IPS-NIHi7 (cell line): ENCODE measurements at regions not wholly inside any gene's neighbourhood (a gene's known extent, or its start where the extent isn't known, plus 50 kb on each side); places are given as distances from the start of the nearest gene placed in this dataset.
"Not testable (repeated sequence)": the region's sequence is repeated elsewhere in the genome, so short reads cannot be mapped to it uniquely, and the experiment has no call there.

Source experiments
- DNase-seq: peaks from one replicate; pipeline ENCODE4 v3.0.0; 2012; ENCODE audit warnings: mixed read lengths; ENCODE audit errors: extremely low spot score

DNA sequence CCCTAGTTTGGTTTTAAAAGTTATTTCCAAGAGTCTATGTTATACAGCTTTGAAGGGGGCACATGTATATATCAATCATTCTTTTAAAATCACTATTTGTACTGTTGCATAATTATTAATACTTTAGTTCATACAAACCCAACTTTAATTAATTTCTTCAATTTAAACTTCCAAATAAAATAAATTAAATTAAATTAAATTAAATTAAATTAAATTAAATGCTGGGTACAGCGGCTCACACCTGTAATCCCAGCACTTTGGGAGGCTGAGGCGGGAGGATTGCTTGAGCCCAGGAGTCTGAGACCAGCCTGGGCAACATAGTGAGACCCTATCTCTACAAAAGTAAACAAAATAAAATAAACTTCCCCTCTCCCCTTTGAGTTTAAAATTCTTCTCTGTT, 98.9 kb upstream of the MYO10 start:
- not testable (repeated sequence) for DNase-seq

DNA sequence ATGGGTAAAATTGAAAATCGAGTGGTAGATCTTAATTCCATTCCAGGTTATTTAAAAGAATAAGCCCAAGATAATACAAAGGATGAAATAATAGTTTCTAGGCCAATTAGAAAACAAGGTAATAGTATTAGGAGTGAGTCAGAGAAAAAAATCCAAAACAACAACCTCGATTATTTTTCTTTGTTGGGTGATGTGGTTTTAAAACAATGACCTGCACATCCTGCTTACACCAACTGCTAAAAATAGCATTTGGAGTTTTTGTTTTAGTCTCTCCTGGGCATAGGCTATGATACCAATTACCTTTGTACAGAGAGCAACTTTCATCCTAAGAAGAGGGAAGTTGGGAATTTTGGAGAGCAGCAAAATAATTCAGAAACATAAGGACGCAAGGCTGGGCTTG, 101.7 kb upstream of the MYO10 start:
- DNase-seq: no peak

DNA sequence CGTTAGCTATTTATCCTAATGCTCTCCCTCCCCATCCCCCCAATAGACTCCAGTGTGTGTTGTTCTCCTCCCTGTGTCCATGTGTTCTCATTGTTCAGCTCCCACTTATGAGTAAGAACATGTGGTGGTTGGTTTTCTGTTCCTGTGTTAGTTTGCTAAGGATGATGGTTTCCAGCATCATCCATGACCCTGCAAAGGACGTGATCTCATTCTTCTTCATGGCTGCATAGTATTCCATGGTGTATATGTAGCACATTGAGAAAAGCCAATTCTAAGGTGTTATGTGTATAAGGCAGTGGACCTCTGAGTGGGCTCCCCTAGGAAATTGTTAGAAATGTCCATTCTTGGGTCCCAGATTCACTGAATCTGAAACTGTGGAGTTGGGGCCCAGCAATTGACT, 103.1 kb upstream of the MYO10 start:
- no peak for DNase-seq

DNA sequence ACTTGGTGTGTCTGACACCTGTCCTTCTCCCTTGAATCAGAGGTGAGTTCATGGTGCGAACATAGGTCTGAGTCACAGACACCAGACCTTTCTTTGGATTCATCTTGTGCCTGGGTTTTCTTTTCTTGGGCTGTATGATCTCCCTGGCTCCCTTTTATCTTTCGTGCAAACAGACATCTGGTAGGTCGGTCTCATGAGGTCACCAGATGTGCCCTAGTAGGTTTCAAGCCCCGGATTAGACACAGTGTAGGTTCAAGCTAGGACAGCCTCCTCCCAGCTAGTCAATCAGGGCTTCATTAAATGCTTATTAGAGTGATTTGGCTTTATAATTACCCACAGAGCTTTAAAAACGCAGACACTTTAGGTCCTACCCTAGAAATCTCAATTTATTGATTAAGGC, 106.0 kb upstream of the MYO10 start:
- no peak for DNase-seq

DNA sequence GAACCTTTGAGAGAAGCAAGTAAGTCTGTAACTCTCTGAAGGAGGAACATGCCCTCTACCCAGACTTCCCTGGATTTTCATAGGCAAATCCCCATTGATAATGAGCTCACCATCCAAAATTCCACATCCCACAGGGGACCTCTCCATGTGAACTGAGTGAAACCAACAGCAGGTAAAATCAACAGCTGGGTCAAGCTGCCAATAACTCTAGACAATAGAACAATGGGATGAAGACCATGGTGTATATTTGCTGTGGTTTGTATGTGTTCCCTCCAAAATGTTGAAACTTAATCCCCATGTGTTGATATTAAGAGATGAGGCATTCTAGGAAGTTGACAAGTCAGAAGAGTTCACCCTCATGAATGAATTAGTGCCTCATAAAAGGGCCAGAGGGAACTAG, 110.2 kb upstream of the MYO10 start:
- no peak for DNase-seq

DNA sequence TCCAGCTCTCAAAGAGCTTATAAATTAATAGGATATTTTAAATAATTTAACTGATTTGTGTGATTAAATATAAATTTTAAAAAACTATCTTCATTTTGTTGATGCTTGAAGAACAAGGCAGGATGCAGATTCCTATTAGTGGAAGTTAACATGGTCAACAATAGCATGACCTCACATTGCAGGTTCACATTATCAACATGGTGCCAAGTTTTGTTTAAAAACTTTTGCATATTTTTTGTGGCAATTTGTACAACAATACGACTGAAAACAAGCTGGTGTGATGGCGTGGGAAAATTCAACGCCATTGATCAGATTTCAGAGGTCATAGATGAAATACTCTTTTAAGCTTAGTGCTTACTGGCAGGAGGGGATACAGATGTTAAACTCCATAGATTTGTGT, 114.1 kb upstream of the MYO10 start:
- no peak for DNase-seq

DNA sequence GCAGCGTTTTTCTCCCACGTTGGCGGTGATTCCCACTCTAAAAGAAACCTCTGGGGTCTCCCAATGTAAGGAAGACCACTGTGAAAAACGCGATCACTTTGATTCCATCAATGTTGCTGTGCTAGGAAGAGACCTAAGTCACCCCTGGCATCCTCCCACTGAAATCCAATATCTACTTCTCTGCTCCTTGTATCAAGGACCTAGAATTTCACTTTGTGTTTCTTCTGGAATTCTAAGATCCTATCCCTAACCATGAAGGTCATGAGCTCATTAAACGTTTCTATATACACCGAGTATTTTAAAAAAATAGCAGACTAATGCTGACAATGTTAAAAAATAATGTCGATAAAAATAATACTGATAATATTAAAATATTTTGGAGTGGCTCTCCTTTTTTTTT, 118.8 kb upstream of the MYO10 start:
- no peak for DNase-seq

DNA sequence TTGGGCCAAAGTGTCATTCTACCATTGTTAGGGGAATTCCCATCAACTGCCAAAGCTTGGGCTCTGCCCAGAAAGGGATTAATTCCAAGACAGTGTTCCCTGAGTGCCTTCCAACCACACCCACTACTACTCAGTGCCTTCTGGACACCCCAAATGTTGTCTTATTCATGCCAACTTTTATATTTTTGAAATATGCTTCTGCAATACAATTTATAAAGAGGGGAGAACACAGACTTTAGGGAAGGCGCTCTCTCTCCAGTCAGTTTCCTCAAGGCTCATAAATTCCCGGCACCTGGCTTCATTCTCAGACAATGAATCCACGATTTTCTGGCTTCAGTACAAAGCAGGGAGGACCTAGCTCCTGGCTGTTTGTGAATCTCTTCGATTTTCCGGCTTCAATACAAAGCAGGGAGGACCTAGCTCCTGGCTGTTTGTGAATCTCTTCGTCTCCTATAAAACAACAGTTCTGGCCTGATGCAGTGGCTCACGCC, 120.1 kb upstream of the MYO10 start:
- DNase-seq: no peak

DNA sequence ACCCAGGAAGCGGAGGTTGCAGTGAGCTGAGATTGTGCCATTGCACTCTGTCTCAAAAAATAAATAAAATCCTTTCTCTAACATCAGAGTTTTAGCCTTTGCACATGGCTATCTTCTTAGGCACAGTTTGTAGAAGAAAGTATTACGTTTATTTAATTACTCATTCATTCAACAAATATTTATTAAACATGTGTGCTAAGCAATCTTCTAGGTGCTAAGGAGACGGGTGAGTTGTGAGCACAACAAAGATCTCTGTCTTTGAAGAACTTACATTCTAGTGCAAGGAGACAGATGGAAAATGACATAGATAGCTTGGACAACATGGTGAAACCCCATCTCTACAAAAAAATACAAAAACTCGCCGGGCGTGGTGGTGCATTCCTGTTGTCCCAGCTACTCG, 122.3 kb upstream of the MYO10 start:
- DNase-seq: no peak

DNA sequence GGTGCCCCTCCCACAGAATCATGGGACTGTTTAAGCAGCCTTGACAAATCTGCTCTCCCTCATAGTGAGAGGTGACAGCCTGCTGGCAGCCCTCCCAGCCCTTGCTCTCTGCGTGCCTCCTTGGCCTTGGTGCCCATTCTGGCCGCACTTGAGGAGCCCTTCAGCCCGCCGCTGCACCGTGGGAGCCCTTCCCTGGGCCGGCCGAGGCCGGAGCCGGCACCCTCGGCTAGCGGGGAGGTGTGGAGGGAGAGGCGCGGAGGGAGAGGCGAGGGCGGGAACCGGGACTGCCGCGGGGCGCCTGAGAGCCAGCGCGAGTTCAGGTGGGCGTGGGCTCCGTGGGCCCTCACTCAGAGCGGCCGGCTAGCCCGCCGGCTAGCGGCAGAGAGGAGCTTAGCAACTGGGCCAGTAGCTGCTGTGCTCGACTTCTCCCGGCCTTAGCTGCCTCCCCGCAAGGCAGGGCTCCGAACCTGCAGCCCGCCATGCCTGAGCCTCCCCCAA, 125.9 kb upstream of the MYO10 start:
- no peak for DNase-seq

DNA sequence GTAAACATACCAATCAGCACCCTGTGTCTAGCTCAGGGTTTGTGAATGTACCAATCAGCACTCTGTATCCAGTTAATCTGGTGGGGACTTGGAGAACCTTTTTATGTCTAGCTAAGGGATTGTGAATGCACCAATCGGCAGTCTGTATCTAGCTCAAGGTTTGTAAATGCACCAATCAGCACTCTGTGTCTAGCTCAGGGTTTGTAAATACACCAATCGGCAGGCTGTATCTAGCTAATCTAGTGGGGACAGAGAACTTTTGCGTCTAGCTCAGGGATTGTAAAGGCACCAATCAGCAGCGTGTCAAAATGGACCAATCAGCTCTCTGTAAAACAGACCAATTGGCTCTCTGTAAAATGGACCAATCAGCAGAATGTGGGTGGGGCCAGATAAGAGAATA, 126.7 kb upstream of the MYO10 start:
- not testable (repeated sequence) for DNase-seq

DNA sequence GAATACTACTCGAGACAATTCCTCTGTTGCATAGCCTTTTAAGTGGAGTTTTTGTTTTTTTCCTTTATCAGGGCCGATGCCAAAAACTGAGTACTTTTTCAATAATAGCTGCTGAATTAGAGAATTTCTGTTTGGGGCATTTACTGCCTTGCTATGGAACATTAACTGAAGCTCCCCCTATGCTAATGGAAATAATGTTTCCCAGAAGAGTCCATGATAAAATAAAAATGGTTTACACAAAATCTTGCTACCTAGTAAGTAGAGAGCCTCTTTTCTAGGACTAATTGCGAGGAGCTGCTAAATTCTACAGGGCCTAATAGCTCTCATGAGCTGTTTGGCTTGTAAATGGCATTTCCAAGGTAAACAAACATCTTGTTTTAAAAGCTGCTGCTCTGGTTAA, 128.2 kb upstream of the MYO10 start:
- no peak for DNase-seq

DNA sequence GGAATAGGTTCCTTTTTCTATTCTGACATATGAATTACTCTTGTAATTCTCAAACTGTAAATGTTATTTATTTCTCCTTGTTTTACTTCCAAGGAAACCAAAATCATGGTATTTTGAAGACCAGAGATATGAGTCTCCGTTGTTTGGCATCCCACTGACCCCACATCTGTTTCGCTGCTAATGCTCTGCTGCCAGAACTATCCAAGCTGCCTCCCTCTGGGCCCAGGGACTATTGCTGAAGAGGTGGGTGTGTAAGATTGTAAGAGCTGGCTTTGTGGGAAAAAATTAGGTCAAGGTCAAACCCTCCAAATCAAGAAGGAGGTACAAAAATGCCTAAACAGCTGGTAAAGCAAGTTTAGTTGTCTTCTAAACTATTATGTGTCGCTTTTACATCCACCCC, 129.4 kb upstream of the MYO10 start:
- no peak for DNase-seq

DNA sequence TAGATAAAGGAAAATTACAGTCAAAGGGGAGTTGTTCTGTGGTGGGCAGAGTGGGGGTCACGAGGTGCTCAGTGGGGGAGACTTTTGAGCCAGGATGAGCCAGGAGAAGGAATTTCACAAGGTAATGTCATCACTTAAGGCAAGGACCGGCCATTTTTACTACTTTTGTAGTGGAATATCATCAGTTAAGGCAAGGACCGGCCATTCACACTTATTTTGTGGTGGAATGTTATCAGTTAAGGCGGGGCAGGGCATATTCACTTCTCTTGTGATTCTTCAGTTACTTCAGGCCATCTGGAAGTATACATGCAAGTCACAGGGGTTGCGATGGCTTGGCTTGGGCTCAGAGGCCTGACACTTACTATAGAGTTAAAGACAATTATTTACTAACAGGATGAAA, 129.9 kb upstream of the MYO10 start:
- not testable (repeated sequence) for DNase-seq

DNA sequence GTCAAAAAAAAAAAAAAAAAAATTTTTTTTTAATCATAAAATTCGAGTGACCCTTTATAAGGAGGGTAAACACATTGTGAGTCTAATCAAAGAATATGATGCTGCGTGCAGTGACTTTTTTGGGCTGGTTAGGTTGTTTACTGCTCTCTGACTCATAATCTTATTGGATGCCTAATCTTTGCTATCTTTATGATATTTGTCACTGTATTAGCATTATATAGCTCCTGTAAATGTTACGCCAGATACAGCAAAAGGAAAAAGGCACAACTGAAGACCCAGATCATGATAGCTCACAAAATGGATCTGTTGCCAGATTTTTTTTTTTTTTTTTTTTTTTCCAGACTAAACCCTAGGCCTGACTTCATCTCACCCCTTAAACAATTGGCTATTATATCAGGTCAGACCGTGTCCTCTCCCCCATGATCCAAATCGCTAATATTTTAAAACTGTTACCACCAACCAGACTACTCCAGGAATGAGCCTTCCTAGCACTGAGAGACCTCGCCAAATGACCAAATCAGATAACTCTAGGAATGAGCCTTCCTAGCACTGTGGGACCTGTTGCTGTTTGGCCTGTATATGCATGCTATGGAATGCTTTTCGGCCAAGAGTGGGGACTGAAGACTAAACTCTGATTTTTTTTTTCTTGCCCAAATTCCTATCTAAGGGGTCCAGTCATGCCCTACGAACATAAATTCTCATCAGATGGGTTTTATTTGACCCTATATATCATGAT, 131.7 kb upstream of the MYO10 start:
- no peak for DNase-seq

DNA sequence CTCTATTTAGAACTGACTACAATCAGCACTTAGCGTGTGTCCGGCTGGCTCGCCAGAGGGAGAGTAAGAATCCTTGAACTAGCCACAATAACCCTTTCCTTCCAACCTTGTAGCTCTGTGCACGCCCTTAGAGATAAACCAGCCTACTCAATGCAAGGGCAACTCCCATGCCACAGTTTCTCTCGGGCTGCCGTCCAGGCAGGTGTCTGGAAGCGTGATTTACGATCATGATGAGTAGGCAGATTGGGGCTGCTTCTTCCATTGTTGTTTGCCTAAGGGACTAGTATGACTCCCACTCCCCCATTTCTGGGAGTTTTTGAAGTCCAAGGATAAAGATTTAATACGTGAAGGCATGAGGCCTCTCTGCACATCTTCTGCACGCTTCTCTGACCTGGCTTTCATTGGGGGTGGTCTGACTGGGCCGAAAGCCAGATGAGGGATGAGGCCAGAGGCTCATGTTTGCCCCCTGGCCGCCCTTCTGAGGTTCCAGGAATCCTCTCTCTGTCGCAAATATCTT, 134.0 kb upstream of the MYO10 start:
- DNase-seq: no peak

DNA sequence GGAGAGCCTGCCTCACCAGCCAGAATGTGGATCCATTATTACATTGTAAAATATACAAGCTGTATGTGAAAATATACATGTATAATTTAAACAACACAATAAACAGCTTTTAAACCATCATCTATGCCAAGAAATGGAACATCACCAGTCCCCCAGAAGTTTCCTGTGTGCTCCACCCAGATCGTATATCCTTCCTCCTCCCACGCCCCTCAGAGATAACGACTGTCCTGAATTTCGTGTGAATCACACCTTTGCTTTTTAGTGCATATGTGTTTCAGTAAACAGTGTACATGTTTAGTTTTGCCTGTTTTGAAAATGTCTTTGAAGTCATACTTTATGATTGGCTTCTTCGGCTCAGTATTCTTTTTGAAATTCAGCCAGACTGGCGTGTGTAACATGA, 134.6 kb upstream of the MYO10 start:
- DNase-seq: no peak

DNA sequence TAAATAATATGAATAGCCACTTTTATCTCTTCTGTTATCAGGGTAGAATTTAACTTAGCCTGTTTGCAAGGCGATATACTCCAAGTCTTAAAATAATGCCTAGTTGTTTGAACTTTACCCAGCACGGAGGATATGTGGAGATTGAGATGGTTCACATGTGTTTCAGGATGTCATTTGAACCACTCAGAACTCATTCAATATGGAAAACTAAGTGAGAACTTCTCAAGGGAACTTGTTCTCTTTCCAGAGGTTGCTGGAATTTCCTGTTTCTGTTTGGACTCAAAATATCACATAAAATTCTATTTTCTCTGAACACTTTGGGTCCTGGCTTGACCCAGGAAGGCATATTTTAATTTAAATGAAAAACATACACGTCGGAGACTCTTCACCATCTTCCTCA, 139.1 kb upstream of the MYO10 start:
- no peak for DNase-seq

DNA sequence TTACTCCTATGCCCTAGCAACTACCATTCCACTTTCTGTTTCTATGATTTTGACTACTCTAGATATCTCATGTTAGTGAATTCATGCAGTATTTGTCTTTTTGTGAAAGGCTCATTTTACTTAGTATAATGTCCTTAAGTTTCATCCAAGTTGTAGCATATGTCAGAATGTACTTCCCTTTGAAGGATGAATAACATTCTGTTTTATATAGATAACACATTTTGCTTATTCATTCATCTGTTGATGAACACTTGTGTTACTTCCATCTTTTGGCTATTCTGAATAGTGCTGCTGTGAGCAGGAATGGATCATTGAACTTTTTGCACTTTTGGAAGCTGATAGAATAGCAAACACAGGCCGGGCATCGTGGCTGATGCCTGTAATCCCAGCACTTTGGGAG, 140.2 kb upstream of the MYO10 start:
- no peak for DNase-seq

DNA sequence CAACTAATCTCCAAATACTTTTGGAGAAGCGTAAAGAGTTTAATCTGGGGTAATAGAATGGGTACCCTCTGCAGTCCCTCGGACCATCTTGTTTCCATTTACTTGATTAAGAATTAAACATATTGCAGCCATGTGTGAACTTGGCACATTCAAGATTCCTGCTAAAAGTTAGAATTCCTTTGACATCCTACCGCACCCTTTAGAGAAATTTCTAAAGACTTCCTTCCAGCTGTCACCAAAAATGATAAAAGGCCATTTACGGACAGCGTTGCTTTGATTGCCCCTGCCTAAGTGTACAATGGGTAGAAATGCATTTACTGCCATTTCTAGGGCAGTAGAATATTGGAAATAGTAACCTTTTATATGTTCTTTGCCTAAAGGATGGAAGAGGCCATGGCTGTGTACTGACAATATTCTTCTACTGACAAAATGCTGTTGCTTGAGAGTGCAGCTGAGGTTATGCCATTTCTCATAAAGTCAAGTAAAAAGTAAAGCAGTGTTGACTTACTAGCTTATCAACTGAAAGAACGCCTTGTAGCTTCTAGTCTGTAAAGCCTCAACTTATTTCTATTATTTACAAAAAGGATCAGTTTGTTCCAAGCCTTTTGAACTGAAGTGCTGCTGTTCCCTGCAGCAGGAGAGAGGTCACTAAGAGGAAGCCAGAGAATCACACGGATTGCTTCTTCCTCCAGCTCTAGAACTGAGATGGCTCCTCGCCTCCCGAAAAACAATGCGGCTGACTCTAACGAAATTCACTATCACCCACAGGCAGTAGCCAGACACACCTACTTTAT, 139.8 kb upstream of the BASP1 start:
- DNase-seq: no peak

DNA sequence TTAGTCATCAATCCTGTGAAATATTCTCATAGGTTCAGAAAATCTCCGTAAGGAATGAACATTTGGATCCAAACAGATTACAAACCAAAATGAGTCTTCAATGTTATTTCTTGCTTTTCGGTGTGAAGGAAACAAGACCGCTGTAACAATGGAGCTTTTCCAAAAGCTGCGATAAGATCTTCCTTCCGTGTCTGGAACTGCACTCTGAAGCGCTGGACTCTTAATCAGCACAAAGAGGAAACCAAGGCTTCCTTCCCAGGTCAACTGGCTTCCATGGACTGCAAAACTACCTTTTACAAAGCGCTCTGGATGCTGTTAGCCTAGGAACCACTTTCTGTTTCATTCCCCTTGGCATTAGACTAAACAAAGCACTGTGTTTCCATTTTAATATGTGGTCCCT, 137.9 kb upstream of the BASP1 start:
- DNase-seq: no peak

DNA sequence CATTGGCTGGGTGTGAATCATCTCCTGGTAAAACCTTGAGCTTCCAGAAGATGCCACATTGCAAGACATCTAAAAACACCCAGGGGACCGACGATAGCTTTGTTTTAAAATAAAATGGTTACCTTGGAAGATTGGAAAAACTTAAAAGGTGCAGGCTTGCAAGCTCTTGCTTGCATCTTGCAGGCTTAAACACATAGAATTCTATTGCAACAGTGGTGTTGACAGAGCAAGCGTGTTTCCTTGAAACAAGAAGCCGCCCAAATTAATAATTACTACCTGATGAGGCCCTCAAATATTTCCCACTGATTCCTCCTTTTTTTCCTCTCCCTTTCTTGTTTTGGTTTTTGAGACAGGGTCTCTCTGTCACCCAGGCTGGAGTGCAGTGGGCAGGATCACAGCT, 137.1 kb upstream of the BASP1 start:
- no peak for DNase-seq

DNA sequence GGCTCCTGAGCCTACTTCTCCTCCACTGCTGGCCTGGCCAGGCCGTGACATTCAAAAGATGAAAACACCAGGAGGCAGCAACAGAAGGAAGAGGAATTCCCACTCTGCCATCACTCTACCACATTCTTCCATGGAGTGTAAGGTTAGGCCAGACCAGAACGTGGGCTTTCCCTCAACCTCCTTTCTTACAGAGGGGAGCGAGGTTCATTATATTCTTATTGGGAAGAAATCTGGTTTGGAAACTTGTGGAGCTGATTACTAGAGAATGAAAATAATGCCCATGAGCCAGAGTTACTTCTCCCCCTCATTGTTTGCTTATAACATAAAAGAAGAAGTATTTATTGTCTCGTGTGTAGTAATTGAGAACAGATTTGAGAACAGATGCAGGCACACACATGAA, 136.3 kb upstream of the BASP1 start:
- no peak for DNase-seq
